PC-3 (cell line): ENCODE measurements at regions not wholly inside any gene's neighbourhood (a gene's known extent, or its start where the extent isn't known, plus 50 kb on each side); places are given as distances from the start of the nearest gene placed in this dataset.

Source experiments
- EZH2 ChIP-seq: fragments of 300-600 bp; sonication (generic); IDR thresholded peaks from one replicate; pipeline ENCODE4 v1.6.1; 2017; ENCODE audit warnings: antibody characterized with exemption, mild to moderate bottlenecking, low read length; ENCODE audit not compliant: unreplicated experiment
- TF ChIP-seq, protein P1 (sequence below): fragments of 300-600 bp; sonication (generic); conservative IDR thresholded peaks from 2 replicates; pipeline ENCODE4 v1.5.1; 2017; ENCODE audit warnings: antibody characterized with exemption, low read depth, mild to moderate bottlenecking, low read length

DNA sequence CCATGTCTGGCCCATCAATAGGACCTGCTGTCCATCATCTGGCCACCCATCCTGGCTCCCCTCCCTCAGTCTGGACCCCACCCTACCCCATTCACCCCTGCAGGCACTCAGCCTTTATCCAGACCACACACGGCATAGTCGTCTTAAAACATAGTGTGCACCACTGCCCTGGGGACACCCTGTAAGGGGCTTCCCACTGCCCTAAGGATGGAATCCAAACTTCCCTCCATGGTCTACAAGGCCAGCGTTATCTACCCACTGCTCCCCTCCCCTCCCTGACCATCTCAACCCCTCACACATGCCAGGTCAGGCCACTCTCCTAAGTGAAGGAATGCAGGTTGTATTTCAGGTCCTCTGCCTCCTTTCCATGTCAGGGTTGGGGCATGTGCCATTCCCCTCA, 352.7 kb upstream of the ZNF507 start:
- no peak for TF ChIP-seq EZH2
- TF ChIP-seq, protein P1, sequence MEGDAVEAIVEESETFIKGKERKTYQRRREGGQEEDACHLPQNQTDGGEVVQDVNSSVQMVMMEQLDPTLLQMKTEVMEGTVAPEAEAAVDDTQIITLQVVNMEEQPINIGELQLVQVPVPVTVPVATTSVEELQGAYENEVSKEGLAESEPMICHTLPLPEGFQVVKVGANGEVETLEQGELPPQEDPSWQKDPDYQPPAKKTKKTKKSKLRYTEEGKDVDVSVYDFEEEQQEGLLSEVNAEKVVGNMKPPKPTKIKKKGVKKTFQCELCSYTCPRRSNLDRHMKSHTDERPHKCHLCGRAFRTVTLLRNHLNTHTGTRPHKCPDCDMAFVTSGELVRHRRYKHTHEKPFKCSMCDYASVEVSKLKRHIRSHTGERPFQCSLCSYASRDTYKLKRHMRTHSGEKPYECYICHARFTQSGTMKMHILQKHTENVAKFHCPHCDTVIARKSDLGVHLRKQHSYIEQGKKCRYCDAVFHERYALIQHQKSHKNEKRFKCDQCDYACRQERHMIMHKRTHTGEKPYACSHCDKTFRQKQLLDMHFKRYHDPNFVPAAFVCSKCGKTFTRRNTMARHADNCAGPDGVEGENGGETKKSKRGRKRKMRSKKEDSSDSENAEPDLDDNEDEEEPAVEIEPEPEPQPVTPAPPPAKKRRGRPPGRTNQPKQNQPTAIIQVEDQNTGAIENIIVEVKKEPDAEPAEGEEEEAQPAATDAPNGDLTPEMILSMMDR: no peak
